Hepatocyte (in vitro differentiated cells): ENCODE measurements at regions not wholly inside any gene's neighbourhood (a gene's known extent, or its start where the extent isn't known, plus 50 kb on each side); places are given as distances from the start of the nearest gene placed in this dataset.

Experiments
- CTCF ChIP-seq: fragments of 200-600 bp; sonication (generic); IDR thresholded peaks from 2 replicates; pipeline ENCODE4 v1.5.1; 2016; ENCODE audit warnings: antibody characterized with exemption, mild to moderate bottlenecking; ENCODE audit not compliant: poor library complexity
- EZH2phosphoT487 ChIP-seq: fragments of 200-600 bp; sonication (generic); IDR thresholded peaks from one replicate; pipeline ENCODE4 v1.6.1; 2018; ENCODE audit warnings: antibody characterized with exemption, mild to moderate bottlenecking, low read depth, moderate library complexity; ENCODE audit not compliant: unreplicated experiment, severe bottlenecking

GRCh38 chr3:80697291-80697690, 929.5 kb upstream of the ROBO1 start:
- TF ChIP-seq CTCF, result no peak
- TF ChIP-seq EZH2phosphoT487, result no peak
